ENCODE measurements at regions not wholly inside any gene's neighbourhood (a gene's known extent, or its start where the extent isn't known, plus 50 kb on each side); places are given as distances from the start of the nearest gene placed in this dataset.

DNA sequence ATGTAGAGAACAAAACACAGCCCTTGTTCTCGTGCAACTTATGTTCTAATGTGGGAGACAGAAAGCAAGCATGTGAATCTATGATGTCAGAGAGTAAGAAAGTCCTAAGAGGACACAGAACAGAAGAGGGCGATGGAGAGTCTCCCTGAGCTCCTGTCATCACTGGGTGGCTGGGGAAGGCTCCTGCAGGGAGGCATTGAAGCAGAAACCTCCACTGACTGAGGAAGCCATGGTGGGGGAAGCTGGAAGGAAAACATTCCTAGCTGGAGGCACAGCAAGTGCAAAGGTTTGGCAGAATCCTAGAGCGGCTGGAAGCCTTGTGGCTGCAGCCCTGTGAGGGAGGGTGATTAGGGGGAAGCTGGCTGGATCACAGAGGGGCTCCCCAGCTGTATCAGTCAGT is 248.0 kb downstream of the CDH26 start:
- no peaks in the 10 kb centered on the region for H4K20me1 ChIP-seq (ENCODE audit: insufficient read depth, low read length)
- TF ChIP-seq EZH2 (IDR thresholded peaks at IDR 0.05; ENCODE audit: insufficient read depth, low read length): no peak
- TF ChIP-seq, protein P1, sequence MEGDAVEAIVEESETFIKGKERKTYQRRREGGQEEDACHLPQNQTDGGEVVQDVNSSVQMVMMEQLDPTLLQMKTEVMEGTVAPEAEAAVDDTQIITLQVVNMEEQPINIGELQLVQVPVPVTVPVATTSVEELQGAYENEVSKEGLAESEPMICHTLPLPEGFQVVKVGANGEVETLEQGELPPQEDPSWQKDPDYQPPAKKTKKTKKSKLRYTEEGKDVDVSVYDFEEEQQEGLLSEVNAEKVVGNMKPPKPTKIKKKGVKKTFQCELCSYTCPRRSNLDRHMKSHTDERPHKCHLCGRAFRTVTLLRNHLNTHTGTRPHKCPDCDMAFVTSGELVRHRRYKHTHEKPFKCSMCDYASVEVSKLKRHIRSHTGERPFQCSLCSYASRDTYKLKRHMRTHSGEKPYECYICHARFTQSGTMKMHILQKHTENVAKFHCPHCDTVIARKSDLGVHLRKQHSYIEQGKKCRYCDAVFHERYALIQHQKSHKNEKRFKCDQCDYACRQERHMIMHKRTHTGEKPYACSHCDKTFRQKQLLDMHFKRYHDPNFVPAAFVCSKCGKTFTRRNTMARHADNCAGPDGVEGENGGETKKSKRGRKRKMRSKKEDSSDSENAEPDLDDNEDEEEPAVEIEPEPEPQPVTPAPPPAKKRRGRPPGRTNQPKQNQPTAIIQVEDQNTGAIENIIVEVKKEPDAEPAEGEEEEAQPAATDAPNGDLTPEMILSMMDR (IDR thresholded peaks at IDR 0.05; ENCODE audit: insufficient read depth, low read depth, low read length): peak; percentile 35
- no peak overlapping the region for H3K4me2 ChIP-seq (ENCODE audit: low read length)
- no peaks in the 10 kb centered on the region for H3K9me3 Mint-ChIP-seq (ENCODE audit: unreplicated experiment)
- DNase-seq (ENCODE audit: low read depth) (peak; percentile 20), FAIRE-seq (no peak)
- no peak overlapping the region for H3K27ac Mint-ChIP-seq (ENCODE audit: unreplicated experiment)
- no peaks in the 10 kb centered on the region for H3K36me3 Mint-ChIP-seq (ENCODE audit: low read depth, unreplicated experiment)
- no peak overlapping the region for H2AFZ ChIP-seq (ENCODE audit: low read depth, low read length)
- H3K27me3 Mint-ChIP-seq (ENCODE audit: low read depth, unreplicated experiment): peaks cover 12% of the 10 kb centered on the region
- H3K27me3 ChIP-seq (ENCODE audit: insufficient read depth, low read length): no peaks in the 10 kb centered on the region
- peaks cover 7% of the 10 kb centered on the region for H3K4me1 Mint-ChIP-seq (ENCODE audit: low read depth, unreplicated experiment)
- no peaks in the 10 kb centered on the region for H3K4me1 ChIP-seq (ENCODE audit: insufficient read depth, low read length)
- no peaks in the 10 kb centered on the region for H3K79me2 ChIP-seq (ENCODE audit: insufficient read depth, low read length)
- no peaks in the 10 kb centered on the region for H3K36me3 ChIP-seq (ENCODE audit: insufficient read depth, low read length)
- no peak overlapping the region for H3K4me3 Mint-ChIP-seq (ENCODE audit: unreplicated experiment)
- no peak overlapping the region for H3K9ac ChIP-seq (ENCODE audit: low read length)
- no peak overlapping the region for H3K27ac ChIP-seq (ENCODE audit: low read depth, low read length)
- no peak overlapping the region for H3K4me3 ChIP-seq (ENCODE audit: insufficient read depth, low read depth, low read length)
- no peaks in the 10 kb centered on the region for H3K9me3 ChIP-seq (ENCODE audit: insufficient read depth, low read depth, low read length)

DNA sequence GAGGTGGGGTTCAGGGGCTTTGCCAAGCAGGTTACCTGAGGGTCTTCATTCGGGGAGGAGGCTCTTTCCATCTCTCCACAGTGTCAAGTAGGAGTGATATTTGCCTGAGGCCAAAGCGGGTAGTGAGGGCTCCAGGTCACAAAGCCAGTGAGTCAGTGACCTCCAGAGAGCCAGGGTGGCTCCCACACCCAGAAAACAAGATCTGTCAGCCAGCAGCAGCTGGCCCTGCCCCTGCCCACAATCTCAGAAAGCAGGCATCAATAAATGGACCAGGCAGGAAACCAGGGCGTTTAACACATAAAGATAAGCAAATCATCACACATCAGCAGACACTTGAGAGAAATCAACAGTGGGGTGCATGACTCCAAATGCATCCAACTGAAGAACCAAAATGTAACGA is 250.8 kb downstream of the CDH26 start:
- H3K36me3 ChIP-seq (ENCODE audit: insufficient read depth, low read length): no peaks in the 10 kb centered on the region
- DNase-seq (ENCODE audit: low read depth) (no peak), FAIRE-seq (no peak)
- no peak overlapping the region for H3K4me2 ChIP-seq (ENCODE audit: low read length)
- no peak overlapping the region for H3K4me3 ChIP-seq (ENCODE audit: insufficient read depth, low read depth, low read length)
- no peaks in the 10 kb centered on the region for H4K20me1 ChIP-seq (ENCODE audit: insufficient read depth, low read length)
- H3K4me1 ChIP-seq (ENCODE audit: insufficient read depth, low read length): no peaks in the 10 kb centered on the region
- TF ChIP-seq EZH2 (IDR thresholded peaks at IDR 0.05; ENCODE audit: insufficient read depth, low read length): no peak
- TF ChIP-seq, protein P1 (IDR thresholded peaks at IDR 0.05; ENCODE audit: insufficient read depth, low read depth, low read length): no peak
- Mint-ChIP-seq H3K36me3 (ENCODE audit: low read depth, unreplicated experiment) (no peaks in the 10 kb centered on the region), H3K27ac (ENCODE audit: unreplicated experiment) (no peak overlapping the region), H3K27me3 (ENCODE audit: low read depth, unreplicated experiment) (peaks cover 9% of the 10 kb centered on the region), H3K9me3 (ENCODE audit: unreplicated experiment) (peaks cover 4% of the 10 kb centered on the region), H3K4me1 (ENCODE audit: low read depth, unreplicated experiment) (peaks cover 1% of the 10 kb centered on the region), H3K4me3 (ENCODE audit: unreplicated experiment) (no peak overlapping the region)
- H3K27me3 ChIP-seq (ENCODE audit: insufficient read depth, low read length): no peaks in the 10 kb centered on the region
- H2AFZ ChIP-seq (ENCODE audit: low read depth, low read length): no peak overlapping the region
- no peaks in the 10 kb centered on the region for H3K9me3 ChIP-seq (ENCODE audit: insufficient read depth, low read depth, low read length)
- no peaks in the 10 kb centered on the region for H3K79me2 ChIP-seq (ENCODE audit: insufficient read depth, low read length)
- no peak overlapping the region for H3K9ac ChIP-seq (ENCODE audit: low read length)
- no peak overlapping the region for H3K27ac ChIP-seq (ENCODE audit: low read depth, low read length)

DNA sequence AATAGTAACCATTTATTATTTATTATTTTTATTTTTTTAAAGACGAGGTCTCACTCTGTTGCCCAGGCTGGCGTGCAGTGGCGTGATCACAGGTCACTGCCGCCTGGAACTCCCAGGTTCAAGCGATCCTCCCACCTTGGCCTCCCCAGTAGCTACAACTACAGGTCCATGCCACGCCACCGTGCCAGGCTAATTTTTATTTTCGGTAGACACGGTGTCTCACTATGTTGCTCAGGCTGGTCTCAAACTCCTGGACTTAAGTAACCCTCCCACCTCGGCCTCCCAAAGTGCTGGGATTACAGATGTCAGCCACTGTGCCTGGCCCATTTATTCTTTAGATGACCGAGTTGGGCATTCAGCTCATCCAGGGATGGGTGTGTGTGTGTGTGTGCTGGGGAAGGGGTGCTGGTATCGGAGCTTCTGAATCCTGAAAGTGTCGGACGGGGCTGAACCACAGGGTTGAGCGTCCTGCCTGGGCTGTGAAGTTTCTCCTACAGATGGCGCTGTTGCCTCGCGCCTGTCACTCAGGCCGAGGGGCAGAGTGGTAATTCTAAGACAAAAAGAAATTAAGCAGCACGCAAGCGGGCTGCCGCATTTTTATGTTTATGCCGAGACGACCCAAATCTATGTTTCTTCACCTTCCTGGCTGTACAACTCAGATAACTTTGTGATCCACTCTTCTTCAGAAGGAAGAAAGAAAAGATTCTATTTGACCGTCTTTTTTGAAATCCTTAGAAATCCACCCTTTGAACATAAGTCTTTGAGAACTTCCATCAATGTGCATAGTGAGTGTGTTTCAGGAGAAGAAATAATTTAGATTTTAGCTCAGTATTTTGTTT is 252.8 kb downstream of the CDH26 start:
- Histone ChIP-seq H3K4me2 (ENCODE audit: low read length) (peak overlapping the region; percentile 51), H3K36me3 (ENCODE audit: insufficient read depth, low read length) (no peaks in the 10 kb centered on the region), H3K79me2 (ENCODE audit: insufficient read depth, low read length) (no peaks in the 10 kb centered on the region), H3K27ac (ENCODE audit: low read depth, low read length) (no peak overlapping the region), H3K4me1 (ENCODE audit: insufficient read depth, low read length) (no peaks in the 10 kb centered on the region), H3K9ac (ENCODE audit: low read length) (no peak overlapping the region), H2AFZ (ENCODE audit: low read depth, low read length) (peak overlapping the region; percentile 57), H3K9me3 (ENCODE audit: insufficient read depth, low read depth, low read length) (no peaks in the 10 kb centered on the region), H3K4me3 (ENCODE audit: insufficient read depth, low read depth, low read length) (no peak overlapping the region), H3K27me3 (ENCODE audit: insufficient read depth, low read length) (no peaks in the 10 kb centered on the region), H4K20me1 (ENCODE audit: insufficient read depth, low read length) (no peaks in the 10 kb centered on the region)
- TF ChIP-seq, protein P1 (IDR thresholded peaks at IDR 0.05; ENCODE audit: insufficient read depth, low read depth, low read length): peak; percentile 74
- TF ChIP-seq EZH2 (IDR thresholded peaks at IDR 0.05; ENCODE audit: insufficient read depth, low read length): no peak
- Mint-ChIP-seq H3K27me3 (ENCODE audit: low read depth, unreplicated experiment) (peaks cover 22% of the 10 kb centered on the region), H3K36me3 (ENCODE audit: low read depth, unreplicated experiment) (no peaks in the 10 kb centered on the region), H3K4me1 (ENCODE audit: low read depth, unreplicated experiment) (peaks cover 1% of the 10 kb centered on the region), H3K27ac (ENCODE audit: unreplicated experiment) (no peak overlapping the region), H3K9me3 (ENCODE audit: unreplicated experiment) (peaks cover 4% of the 10 kb centered on the region), H3K4me3 (ENCODE audit: unreplicated experiment) (no peak overlapping the region)
- FAIRE-seq (peak; percentile 5), DNase-seq (ENCODE audit: low read depth) (peak; percentile 24)

Data from astrocyte (in vitro differentiated cells and primary cell).